ENCODE measurements at regions not wholly inside any gene's neighbourhood (a gene's known extent, or its start where the extent isn't known, plus 50 kb on each side); places are given as distances from the start of the nearest gene placed in this dataset.
"Not testable (repeated sequence)": the region's sequence is repeated elsewhere in the genome, so short reads cannot be mapped to it uniquely, and the experiment has no call there.

GRCh38 chr1:121448851-121449250, 264.1 kb downstream of the SRGAP2C start:
- intact Hi-C loops (cut with DNase I): no loop called here
- Histone ChIP-seq H3K4me3 (replicated peaks in 1 of 3) (no peak overlapping the region), H3K27me3 (no peaks in the 10 kb centered on the region), H3K4me1 (no peaks in the 10 kb centered on the region), H3K27ac (no peak overlapping the region), H3K9me3 (no peaks in the 10 kb centered on the region), H3K36me3 (no peaks in the 10 kb centered on the region)
- TF ChIP-seq POLR2A (IDR thresholded peaks at IDR 0.05): no peak
- TF ChIP-seq, protein P1, sequence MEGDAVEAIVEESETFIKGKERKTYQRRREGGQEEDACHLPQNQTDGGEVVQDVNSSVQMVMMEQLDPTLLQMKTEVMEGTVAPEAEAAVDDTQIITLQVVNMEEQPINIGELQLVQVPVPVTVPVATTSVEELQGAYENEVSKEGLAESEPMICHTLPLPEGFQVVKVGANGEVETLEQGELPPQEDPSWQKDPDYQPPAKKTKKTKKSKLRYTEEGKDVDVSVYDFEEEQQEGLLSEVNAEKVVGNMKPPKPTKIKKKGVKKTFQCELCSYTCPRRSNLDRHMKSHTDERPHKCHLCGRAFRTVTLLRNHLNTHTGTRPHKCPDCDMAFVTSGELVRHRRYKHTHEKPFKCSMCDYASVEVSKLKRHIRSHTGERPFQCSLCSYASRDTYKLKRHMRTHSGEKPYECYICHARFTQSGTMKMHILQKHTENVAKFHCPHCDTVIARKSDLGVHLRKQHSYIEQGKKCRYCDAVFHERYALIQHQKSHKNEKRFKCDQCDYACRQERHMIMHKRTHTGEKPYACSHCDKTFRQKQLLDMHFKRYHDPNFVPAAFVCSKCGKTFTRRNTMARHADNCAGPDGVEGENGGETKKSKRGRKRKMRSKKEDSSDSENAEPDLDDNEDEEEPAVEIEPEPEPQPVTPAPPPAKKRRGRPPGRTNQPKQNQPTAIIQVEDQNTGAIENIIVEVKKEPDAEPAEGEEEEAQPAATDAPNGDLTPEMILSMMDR (IDR thresholded peaks at IDR 0.05): no peak
- DNase-seq: no peak
- WGBS, 2 donors: 78 to 84% methylated on average over 2 of the region's 2 CpGs

GRCh38 chr1:121452484-121452883, 267.7 kb downstream of the SRGAP2C start:
- no peak for TF ChIP-seq POLR2A (IDR thresholded peaks at IDR 0.05)
- TF ChIP-seq, protein P1 (IDR thresholded peaks at IDR 0.05): no peak
- Histone ChIP-seq H3K36me3 (no peaks in the 10 kb centered on the region), H3K4me3 (replicated peaks in 1 of 3) (no peak overlapping the region), H3K9me3 (no peaks in the 10 kb centered on the region), H3K27me3 (no peaks in the 10 kb centered on the region), H3K27ac (no peak overlapping the region), H3K4me1 (no peaks in the 10 kb centered on the region)
- intact Hi-C loops (cut with DNase I): no loop called here
- WGBS, 2 donors: 95 to 98% methylated on average over 1 of the region's 1 CpG
- no peak for DNase-seq

- no peak for DNase-seq
- Histone ChIP-seq H3K36me3 (no peaks in the 10 kb centered on the region), H3K27ac (no peak overlapping the region), H3K4me1 (no peaks in the 10 kb centered on the region), H3K27me3 (no peaks in the 10 kb centered on the region), H3K4me3 (replicated peaks in 1 of 3) (no peak overlapping the region), H3K9me3 (no peaks in the 10 kb centered on the region)
- WGBS, 2 donors: 62 to 77% methylated on average over 2 of the region's 2 CpGs
- intact Hi-C loops (cut with DNase I): no loop called here
- TF ChIP-seq, protein P1 (IDR thresholded peaks at IDR 0.05): no peak
- no peak for TF ChIP-seq POLR2A (IDR thresholded peaks at IDR 0.05)
Measured at GRCh38 chr1:121458291-121459048, 273.7 kb downstream of the SRGAP2C start.

DNA sequence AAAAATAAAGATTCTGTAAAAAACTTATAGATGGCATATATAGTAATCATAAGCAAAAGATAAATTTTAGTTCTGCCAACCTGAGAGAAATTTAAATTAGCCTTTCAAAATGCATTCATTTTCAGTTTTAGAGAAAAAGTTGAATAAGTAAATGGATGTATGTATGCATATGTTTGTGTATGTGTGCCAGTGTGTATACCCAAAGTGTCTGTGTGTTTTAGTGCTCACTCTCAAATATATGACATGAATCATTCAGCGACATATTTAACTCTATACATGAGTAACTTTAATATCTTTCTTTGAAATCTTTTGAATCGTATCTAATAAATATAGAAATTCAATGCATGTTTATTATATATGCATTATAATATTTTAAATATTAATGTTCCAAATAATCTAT, 274.5 kb downstream of the SRGAP2C start:
- Histone ChIP-seq H3K4me3 (replicated peaks in 1 of 3) (no peak overlapping the region), H3K27me3 (no peaks in the 10 kb centered on the region), H3K36me3 (no peaks in the 10 kb centered on the region), H3K27ac (no peak overlapping the region), H3K9me3 (no peaks in the 10 kb centered on the region), H3K4me1 (no peaks in the 10 kb centered on the region)
- WGBS, 2 donors: 71 to 74% methylated on average over 2 of the region's 2 CpGs
- intact Hi-C loops (cut with DNase I): no loop called here
- TF ChIP-seq, protein P1 (IDR thresholded peaks at IDR 0.05): no peak
- TF ChIP-seq POLR2A (IDR thresholded peaks at IDR 0.05): no peak
- no peak for DNase-seq

DNA sequence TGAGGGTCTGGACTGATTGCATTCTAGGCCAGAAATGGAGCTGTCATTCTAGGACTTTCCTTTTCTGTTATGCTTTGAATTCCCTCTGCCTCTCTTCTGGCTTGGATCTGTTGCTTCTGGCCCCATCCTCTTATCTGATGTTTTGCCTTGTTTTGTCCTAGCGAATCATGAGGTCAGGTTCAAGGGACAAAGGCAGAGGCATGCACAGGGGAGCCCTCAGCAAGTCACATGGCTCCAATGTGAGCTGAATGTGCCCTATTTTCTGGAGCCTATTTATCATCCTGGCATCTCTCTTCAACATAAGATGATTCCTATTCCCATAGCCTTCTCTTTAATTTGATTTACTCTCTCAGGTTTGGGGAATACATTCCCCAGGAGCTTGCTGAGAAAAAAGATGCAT, 284.6 kb downstream of the SRGAP2C start:
- H3K9me3 ChIP-seq; DNase-seq; H3K27ac ChIP-seq; H3K36me3 ChIP-seq; H3K4me3 ChIP-seq (replicated peaks in 1 of 3); H3K4me1 ChIP-seq; H3K27me3 ChIP-seq; intact Hi-C loops (cut with DNase I): not testable (repeated sequence)
- WGBS, 2 donors: 67 to 72% methylated on average over 1 of the region's 1 CpG

- intact Hi-C loops (cut with DNase I); H3K4me1 ChIP-seq: not testable (repeated sequence)
- WGBS, 2 donors: 37 to 44% methylated on average over 2 of the region's 2 CpGs
Measured at GRCh38 chr1:121470401-121470800, 285.6 kb downstream of the SRGAP2C start.

More at GRCh38 chr1:121470401-121470800, 285.6 kb downstream of the SRGAP2C start:
- H3K36me3 ChIP-seq; H3K27me3 ChIP-seq; DNase-seq; H3K27ac ChIP-seq; H3K9me3 ChIP-seq; H3K4me3 ChIP-seq (replicated peaks in 1 of 3): not testable (repeated sequence)

Data from thyroid gland (tissue), 4 donors.